ENCODE measurements at regions not wholly inside any gene's neighbourhood (a gene's known extent, or its start where the extent isn't known, plus 50 kb on each side); places are given as distances from the start of the nearest gene placed in this dataset.

DNA sequence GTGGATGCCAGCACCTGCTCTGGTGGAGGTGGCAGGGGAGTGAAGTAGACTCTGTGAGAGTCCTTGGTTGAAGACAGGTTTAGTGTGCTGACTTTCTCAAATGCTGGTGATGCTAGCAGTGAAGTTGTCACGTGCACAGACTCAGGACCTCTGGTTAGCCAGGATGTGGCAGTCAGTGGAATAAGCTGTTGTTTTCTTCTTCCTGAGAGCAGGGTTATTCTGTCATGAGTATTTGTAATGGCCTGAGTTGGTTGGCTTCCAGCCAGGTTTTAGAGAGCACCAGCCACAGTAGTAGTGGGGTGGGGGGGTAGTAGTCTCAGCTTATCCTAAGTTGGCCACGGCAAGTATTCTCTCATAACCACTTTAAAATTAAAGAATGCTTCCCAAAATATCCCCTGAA lies 169.7 kb upstream of the FOXN2 start:
- no peak overlapping the region for H3K4me3 ChIP-seq
- H3K9me3 ChIP-seq = no peaks in the 10 kb centered on the region
- DNase-seq = peak in 1 of 2 donors; percentile 13
- no peak for TF ChIP-seq POLR2AphosphoS5 (IDR thresholded peaks at IDR 0.05)
- TF ChIP-seq EP300 (IDR thresholded peaks at IDR 0.05) = no peak
- TF ChIP-seq, protein P1, sequence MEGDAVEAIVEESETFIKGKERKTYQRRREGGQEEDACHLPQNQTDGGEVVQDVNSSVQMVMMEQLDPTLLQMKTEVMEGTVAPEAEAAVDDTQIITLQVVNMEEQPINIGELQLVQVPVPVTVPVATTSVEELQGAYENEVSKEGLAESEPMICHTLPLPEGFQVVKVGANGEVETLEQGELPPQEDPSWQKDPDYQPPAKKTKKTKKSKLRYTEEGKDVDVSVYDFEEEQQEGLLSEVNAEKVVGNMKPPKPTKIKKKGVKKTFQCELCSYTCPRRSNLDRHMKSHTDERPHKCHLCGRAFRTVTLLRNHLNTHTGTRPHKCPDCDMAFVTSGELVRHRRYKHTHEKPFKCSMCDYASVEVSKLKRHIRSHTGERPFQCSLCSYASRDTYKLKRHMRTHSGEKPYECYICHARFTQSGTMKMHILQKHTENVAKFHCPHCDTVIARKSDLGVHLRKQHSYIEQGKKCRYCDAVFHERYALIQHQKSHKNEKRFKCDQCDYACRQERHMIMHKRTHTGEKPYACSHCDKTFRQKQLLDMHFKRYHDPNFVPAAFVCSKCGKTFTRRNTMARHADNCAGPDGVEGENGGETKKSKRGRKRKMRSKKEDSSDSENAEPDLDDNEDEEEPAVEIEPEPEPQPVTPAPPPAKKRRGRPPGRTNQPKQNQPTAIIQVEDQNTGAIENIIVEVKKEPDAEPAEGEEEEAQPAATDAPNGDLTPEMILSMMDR (IDR thresholded peaks at IDR 0.05) = no peak
- TF ChIP-seq POLR2A (IDR thresholded peaks at IDR 0.05) = no peak
- WGBS, 5 donors = 31 to 79% (median 44%) methylated on average over 1 to 2 of the region's 2 CpGs
- H3K27me3 ChIP-seq = no peaks in the 10 kb centered on the region
- no peaks in the 10 kb centered on the region for H3K36me3 ChIP-seq
- H3K27ac ChIP-seq = no peak overlapping the region
- H3K4me1 ChIP-seq = no peaks in the 10 kb centered on the region
- intact Hi-C loops (cut with DNase I; ENCODE audit: low total_unique reads) = no loop called here

DNA sequence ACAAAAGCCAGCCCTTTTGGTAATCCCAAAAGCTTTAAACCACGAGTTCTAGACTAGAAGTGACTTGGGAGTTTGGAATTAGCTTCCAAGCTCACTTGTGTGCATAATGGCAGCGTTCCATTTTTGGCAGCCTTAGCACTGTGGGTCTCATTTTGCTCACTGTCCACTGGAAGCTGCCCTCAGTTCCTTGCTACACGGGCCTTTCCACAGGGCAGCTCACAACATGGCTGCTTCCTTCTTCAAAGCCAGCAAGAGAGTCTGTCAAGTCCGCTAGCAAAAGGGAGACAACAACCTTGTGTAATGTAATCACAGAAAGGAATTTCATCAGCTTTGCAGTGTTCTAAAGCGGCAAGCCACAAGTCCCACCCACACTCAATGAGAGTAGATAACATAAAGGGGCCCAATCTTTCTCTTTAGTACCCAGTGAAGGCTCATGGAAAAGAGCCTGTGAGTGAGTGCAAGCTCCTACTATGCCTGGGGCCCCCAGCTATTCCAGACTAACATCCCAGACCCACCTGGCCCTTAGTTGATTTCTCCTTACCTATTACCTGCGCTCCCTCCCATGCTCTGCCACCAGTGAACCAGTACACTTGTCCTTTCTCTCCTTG lies 168.5 kb upstream of the FOXN2 start:
- H3K36me3 ChIP-seq = no peaks in the 10 kb centered on the region
- DNase-seq = no peak
- H3K4me1 ChIP-seq = no peaks in the 10 kb centered on the region
- H3K27me3 ChIP-seq = no peaks in the 10 kb centered on the region
- H3K27ac ChIP-seq = no peak overlapping the region
- no peak for TF ChIP-seq EP300 (IDR thresholded peaks at IDR 0.05)
- TF ChIP-seq POLR2AphosphoS5 (IDR thresholded peaks at IDR 0.05) = no peak
- TF ChIP-seq POLR2A (IDR thresholded peaks at IDR 0.05) = no peak
- TF ChIP-seq, protein P1 (IDR thresholded peaks at IDR 0.05) = no peak
- no peaks in the 10 kb centered on the region for H3K9me3 ChIP-seq
- no peak overlapping the region for H3K4me3 ChIP-seq
- intact Hi-C loops (cut with DNase I; ENCODE audit: low total_unique reads) = no loop called here
- 65 to 76% (median 71%) methylated on average over 6 of the region's 6 CpGs for WGBS, 5 donors

DNA sequence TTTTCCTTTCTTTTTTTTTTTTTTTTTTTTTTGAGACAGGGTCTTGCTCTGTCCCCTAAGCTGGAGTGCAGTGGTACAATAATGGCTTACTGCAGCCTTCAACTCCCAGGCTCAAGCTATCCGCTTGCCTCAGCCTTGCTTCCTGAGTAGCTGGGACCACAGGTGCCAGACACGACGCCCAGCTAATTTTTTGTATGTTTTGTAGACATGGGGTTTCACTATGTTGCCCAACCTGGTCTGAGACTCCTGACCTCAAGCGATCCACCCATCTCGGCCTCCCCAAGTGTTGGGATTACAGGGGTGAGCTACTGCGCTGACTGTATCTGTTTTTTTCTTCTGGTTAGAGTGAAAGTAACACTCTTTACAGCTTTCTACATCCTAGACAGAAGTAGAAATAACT lies 167.9 kb upstream of the FOXN2 start:
- H3K27me3 ChIP-seq = no peaks in the 10 kb centered on the region
- H3K36me3 ChIP-seq = no peaks in the 10 kb centered on the region
- no peaks in the 10 kb centered on the region for H3K9me3 ChIP-seq
- DNase-seq = no peak
- WGBS, 5 donors = 87 to 97% (median 94%) methylated on average over 6 of the region's 6 CpGs
- TF ChIP-seq, protein P1 (IDR thresholded peaks at IDR 0.05) = no peak
- TF ChIP-seq EP300 (IDR thresholded peaks at IDR 0.05) = no peak
- TF ChIP-seq POLR2A (IDR thresholded peaks at IDR 0.05) = no peak
- no peak for TF ChIP-seq POLR2AphosphoS5 (IDR thresholded peaks at IDR 0.05)
- intact Hi-C loops (cut with DNase I; ENCODE audit: low total_unique reads) = no loop called here
- H3K27ac ChIP-seq = no peak overlapping the region
- H3K4me3 ChIP-seq = no peak overlapping the region
- no peaks in the 10 kb centered on the region for H3K4me1 ChIP-seq

DNA sequence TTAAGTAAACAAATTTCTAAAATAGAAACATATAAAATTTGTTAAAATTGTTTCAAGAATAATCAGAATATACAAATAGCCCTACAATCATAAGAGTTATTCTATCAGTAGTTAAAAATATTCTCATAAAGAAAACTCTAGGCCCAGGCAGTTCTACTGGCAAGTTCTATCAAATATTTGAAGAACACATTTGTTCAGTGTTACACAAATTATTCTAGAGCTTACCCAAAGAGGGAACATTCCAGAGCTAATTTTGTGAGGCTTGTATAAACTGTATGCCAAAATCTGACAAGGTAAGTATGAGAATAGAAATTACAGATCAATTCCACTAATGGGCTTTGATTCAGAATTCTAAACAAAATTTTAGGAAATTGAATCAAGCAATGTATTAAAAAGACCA lies 166.8 kb upstream of the FOXN2 start:
- TF ChIP-seq, protein P1 (IDR thresholded peaks at IDR 0.05) = no peak
- TF ChIP-seq POLR2AphosphoS5 (IDR thresholded peaks at IDR 0.05) = no peak
- no peak for TF ChIP-seq POLR2A (IDR thresholded peaks at IDR 0.05)
- no peak for TF ChIP-seq EP300 (IDR thresholded peaks at IDR 0.05)

More for the DNA sequence above, 166.8 kb upstream of the FOXN2 start:
- no peaks in the 10 kb centered on the region for H3K27me3 ChIP-seq
- intact Hi-C loops (cut with DNase I; ENCODE audit: low total_unique reads) = no loop called here
- H3K36me3 ChIP-seq = no peaks in the 10 kb centered on the region
- no peaks in the 10 kb centered on the region for H3K9me3 ChIP-seq
- H3K4me3 ChIP-seq = no peak overlapping the region
- DNase-seq = no peak
- no peak overlapping the region for H3K27ac ChIP-seq
- no peaks in the 10 kb centered on the region for H3K4me1 ChIP-seq

All from stomach (tissue), 8 donors.